ENCODE measurements at regions not wholly inside any gene's neighbourhood (a gene's known extent, or its start where the extent isn't known, plus 50 kb on each side); places are given as distances from the start of the nearest gene placed in this dataset.

DNA sequence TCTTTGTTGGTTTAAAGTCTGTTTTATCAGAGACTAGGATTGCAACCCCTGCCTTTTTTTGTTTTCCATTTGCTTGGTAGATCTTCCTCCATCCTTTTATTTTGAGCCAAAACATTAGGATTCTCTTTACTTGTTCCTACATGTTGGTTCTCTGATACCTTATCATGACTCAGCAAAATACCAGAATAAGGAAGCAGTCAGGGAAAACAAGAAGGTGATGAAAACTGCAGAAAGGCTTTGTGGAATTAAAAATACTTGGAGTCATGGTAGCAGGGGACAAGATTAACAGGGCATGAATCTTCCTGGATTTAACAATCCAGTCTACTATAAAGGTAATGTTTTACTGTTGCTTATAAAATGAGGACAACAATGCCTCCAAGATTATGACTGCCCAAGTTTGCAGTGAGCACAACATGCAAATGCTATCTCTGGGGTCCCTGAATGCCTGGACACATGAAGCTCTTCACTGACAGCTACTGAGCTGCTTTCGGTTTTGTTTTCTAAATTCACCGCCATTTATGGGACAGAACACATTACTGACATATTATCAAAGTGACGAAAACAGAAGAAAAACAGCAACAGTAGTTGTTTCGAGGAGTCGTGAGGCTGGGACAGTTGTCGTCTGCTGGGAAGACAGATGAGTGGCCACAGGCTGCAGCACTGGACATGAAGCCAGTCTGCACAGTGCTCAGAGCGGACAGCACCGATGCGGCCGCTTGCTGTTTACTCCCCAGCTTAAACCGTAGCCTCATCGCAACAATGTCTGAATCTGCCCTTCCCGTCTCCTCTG, 174.5 kb upstream of the DKK2 start:
- TF ChIP-seq, protein P1, sequence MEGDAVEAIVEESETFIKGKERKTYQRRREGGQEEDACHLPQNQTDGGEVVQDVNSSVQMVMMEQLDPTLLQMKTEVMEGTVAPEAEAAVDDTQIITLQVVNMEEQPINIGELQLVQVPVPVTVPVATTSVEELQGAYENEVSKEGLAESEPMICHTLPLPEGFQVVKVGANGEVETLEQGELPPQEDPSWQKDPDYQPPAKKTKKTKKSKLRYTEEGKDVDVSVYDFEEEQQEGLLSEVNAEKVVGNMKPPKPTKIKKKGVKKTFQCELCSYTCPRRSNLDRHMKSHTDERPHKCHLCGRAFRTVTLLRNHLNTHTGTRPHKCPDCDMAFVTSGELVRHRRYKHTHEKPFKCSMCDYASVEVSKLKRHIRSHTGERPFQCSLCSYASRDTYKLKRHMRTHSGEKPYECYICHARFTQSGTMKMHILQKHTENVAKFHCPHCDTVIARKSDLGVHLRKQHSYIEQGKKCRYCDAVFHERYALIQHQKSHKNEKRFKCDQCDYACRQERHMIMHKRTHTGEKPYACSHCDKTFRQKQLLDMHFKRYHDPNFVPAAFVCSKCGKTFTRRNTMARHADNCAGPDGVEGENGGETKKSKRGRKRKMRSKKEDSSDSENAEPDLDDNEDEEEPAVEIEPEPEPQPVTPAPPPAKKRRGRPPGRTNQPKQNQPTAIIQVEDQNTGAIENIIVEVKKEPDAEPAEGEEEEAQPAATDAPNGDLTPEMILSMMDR (IDR thresholded peaks at IDR 0.05; ENCODE audit: insufficient read depth, low read length, poor library complexity, severe bottlenecking): no peak
- no peaks in the 10 kb centered on the region for H3K27me3 ChIP-seq (replicated peaks; ENCODE audit: control insufficient read depth, insufficient read depth, low read length)
- no peak overlapping the region for H3K4me3 ChIP-seq (replicated peaks; ENCODE audit: low read depth, low read length)
- H3K36me3 ChIP-seq (ENCODE audit: control insufficient read depth, insufficient read depth, low read length): no peaks in the 10 kb centered on the region
- DNase-seq (ENCODE audit: extremely low read depth, insufficient read length): no peak

DNA sequence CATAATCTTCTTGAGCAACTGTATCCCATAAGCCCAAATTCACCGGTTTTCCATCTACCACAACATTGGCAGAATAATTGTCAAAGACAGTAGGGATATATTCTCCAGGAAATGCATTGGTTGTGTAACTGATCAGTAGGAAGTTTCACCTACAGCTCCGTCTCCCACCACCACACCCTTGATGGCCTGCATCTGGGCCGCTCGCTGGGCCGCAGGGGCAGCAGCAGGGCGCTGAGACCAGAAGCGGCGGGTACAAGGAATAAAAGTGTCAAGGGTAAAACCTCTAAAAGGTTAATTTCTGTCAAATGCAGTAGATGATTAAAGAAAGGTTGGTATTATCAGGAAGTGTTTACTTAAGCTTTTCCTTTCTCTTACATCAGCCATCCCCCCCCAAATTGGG, 167.6 kb upstream of the DKK2 start:
- DNase-seq (ENCODE audit: extremely low read depth, insufficient read length): no peak
- no peaks in the 10 kb centered on the region for H3K27me3 ChIP-seq (replicated peaks; ENCODE audit: control insufficient read depth, insufficient read depth, low read length)
- no peaks in the 10 kb centered on the region for H3K36me3 ChIP-seq (ENCODE audit: control insufficient read depth, insufficient read depth, low read length)
- H3K4me3 ChIP-seq (replicated peaks; ENCODE audit: low read depth, low read length): no peak overlapping the region
- TF ChIP-seq, protein P1 (IDR thresholded peaks at IDR 0.05; ENCODE audit: insufficient read depth, low read length, poor library complexity, severe bottlenecking): no peak

DNA sequence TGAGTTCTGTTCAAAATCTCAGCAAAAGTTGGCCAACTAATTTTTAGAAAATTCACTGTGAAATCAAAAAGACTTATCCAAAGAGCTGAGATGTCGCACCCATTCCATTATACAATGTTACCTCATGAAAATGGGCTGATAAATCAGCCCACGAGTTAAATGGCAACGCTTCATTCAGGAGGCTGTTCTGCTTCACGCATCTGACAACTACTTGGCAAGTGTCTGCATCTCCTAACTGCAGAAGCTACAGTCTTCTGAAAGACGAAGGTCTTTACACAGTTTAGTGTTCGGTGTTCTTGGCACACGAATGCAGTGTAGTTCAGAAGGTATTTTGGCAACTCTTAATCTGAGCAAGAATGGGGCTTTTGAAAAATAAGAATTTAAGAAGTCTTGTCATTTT, 166.6 kb upstream of the DKK2 start:
- TF ChIP-seq, protein P1 (IDR thresholded peaks at IDR 0.05; ENCODE audit: insufficient read depth, low read length, poor library complexity, severe bottlenecking): no peak
- Histone ChIP-seq H3K27me3 (replicated peaks; ENCODE audit: control insufficient read depth, insufficient read depth, low read length) (no peaks in the 10 kb centered on the region), H3K4me3 (replicated peaks; ENCODE audit: low read depth, low read length) (no peak overlapping the region), H3K36me3 (ENCODE audit: control insufficient read depth, insufficient read depth, low read length) (no peaks in the 10 kb centered on the region)
- DNase-seq (ENCODE audit: extremely low read depth, insufficient read length): no peak

DNA sequence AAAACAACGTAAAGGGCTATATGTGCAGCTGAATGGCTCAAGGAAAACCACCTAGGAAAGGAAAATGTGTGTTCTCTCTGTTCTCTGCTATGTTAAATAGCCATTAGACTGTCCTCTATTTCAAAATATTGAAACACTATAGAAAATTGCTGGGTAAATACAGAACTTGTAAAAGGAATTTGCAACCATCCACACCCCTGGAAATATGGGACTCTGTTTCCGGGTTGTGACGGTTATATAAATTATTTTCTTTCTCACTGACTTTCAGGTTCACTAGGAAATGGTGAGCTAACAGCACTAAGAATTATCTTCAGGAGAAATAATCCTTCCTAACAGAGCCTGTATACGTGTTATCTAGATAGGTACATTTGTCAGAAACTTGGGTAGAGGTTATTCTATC, 161.0 kb upstream of the DKK2 start:
- no peaks in the 10 kb centered on the region for H3K36me3 ChIP-seq (ENCODE audit: control insufficient read depth, insufficient read depth, low read length)
- TF ChIP-seq, protein P1 (IDR thresholded peaks at IDR 0.05; ENCODE audit: insufficient read depth, low read length, poor library complexity, severe bottlenecking): no peak
- no peak overlapping the region for H3K4me3 ChIP-seq (replicated peaks; ENCODE audit: low read depth, low read length)
- DNase-seq (ENCODE audit: extremely low read depth, insufficient read length): no peak
- no peaks in the 10 kb centered on the region for H3K27me3 ChIP-seq (replicated peaks; ENCODE audit: control insufficient read depth, insufficient read depth, low read length)

DNA sequence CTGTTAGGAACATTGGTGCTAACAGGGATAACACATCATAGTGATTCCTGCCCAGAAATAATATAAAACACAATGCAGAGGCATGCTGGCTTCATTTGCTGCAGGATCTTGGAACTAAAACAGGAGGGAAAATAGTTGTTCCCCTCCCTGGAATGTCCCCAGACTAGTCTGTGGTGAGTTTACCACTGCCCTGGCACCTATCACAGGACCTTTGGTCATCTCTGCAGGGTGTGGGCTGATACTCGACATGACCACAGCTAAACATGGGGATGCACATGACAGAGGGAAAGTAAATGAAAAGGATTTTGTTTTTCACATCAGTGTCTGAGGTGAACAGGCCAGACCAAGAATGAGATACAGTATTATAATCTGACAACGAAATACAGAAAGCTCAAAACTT, 160.2 kb upstream of the DKK2 start:
- no peak for DNase-seq (ENCODE audit: extremely low read depth, insufficient read length)
- TF ChIP-seq, protein P1 (IDR thresholded peaks at IDR 0.05; ENCODE audit: insufficient read depth, low read length, poor library complexity, severe bottlenecking): no peak
- Histone ChIP-seq H3K27me3 (replicated peaks; ENCODE audit: control insufficient read depth, insufficient read depth, low read length) (no peaks in the 10 kb centered on the region), H3K36me3 (ENCODE audit: control insufficient read depth, insufficient read depth, low read length) (no peaks in the 10 kb centered on the region), H3K4me3 (replicated peaks; ENCODE audit: low read depth, low read length) (no peak overlapping the region)
